SK-N-SH (cell line): ENCODE measurements at regions not wholly inside any gene's neighbourhood (a gene's known extent, or its start where the extent isn't known, plus 50 kb on each side); places are given as distances from the start of the nearest gene placed in this dataset.

ENCODE experiments used
- CTCF ChIA-PET: fragments of 300-600, 350-600 bp; formaldehyde crosslinking; extraction: SDS; loops from one replicate; lab custom pipeline; 2021; lab: Yijun Ruan, JAX
- POLR2A ChIA-PET: fragments of 350-600 bp; sonication (Branson Sonifier 250); formaldehyde crosslinking; extraction: SDS; loops from one replicate; lab custom pipeline; 2020; ENCODE audit warnings: antibody characterized with exemption, inconsistent platforms; lab: Yijun Ruan, JAX
- DNase-seq: peaks from one replicate; pipeline ENCODE4 v3.0.0; 2012
- H2AFZ ChIP-seq: fragments of 200-600 bp; sonication (generic); 2 replicates; pipeline ENCODE4 v1.8.1; 2016; ENCODE audit warnings: antibody characterized with exemption, mild to moderate bottlenecking, low read depth
- H3F3A ChIP-seq: fragments of 200-600 bp; sonication (generic); replicated peaks from 2 replicates; pipeline ENCODE3; 2016; ENCODE audit warnings: antibody characterized with exemption, mild to moderate bottlenecking; ENCODE audit not compliant: insufficient read depth
- H3K27ac ChIP-seq, 2 experiments: fragments of 200-500 bp in 1 of 2; fragments of 200-600 bp in 1 of 2; sonication (Bioruptor generic) in 1 of 2; sonication (generic), shearing (Covaris generic) in 1 of 2; 2 replicates each; pipeline versions ENCODE4 v1.5.1 to v1.6.1; 2014 to 2016; ENCODE audit warnings: low read depth in 2 of 2, inconsistent platforms in 1 of 2, low read length in 1 of 2, mild to moderate bottlenecking in 1 of 2, mixed read lengths in 1 of 2
- H3K27me3 ChIP-seq: fragments of 200-600 bp; sonication (generic), shearing (Covaris generic); 2 replicates; pipeline ENCODE4 v1.6.1; 2016; ENCODE audit warnings: mixed run types; ENCODE audit not compliant: insufficient read depth
- H3K36me3 ChIP-seq, 2 experiments: fragments of 200-500 bp in 1 of 2; fragments of 200-600 bp in 1 of 2; sonication (Bioruptor generic) in 1 of 2; sonication (generic) in 1 of 2; replicated peaks in 1 of 2; 2 replicates each; pipeline versions ENCODE3 to v1.5.1; 2014 to 2016; ENCODE audit warnings: low read length in 1 of 2, mild to moderate bottlenecking in 1 of 2; ENCODE audit not compliant: insufficient read depth in 2 of 2, control insufficient read depth in 1 of 2
- H3K4me1 ChIP-seq, 2 experiments: fragments of 200-500 bp in 1 of 2; fragments of 200-600 bp in 1 of 2; sonication (Bioruptor generic) in 1 of 2; sonication (generic), shearing (Covaris generic) in 1 of 2; 2 replicates each; pipeline versions ENCODE4 v1.5.1 to v1.6.1; 2014 to 2016; ENCODE audit warnings: low read depth in 1 of 2, low read length in 1 of 2, mixed run types in 1 of 2; ENCODE audit not compliant: insufficient read depth in 2 of 2, control insufficient read depth in 1 of 2
- H3K4me2 ChIP-seq: fragments of 200-600 bp; sonication (generic), shearing (Covaris generic); 2 replicates; pipeline ENCODE4 v1.6.1; 2017; ENCODE audit warnings: mixed run types
- H3K4me3 ChIP-seq, 2 experiments: fragments of 200-500 bp in 1 of 2; fragments of 200-600 bp in 1 of 2; sonication (Bioruptor generic) in 1 of 2; sonication (generic), shearing (Covaris generic) in 1 of 2; 2 replicates each; pipeline versions ENCODE4 v1.5.1 to v1.8.1; 2014 to 2016; ENCODE audit warnings: low read depth in 2 of 2, inconsistent platforms in 1 of 2, low read length in 1 of 2, mild to moderate bottlenecking in 1 of 2, mixed read lengths in 1 of 2, moderate library complexity in 1 of 2
- H3K79me2 ChIP-seq: fragments of 200-600 bp; sonication (generic); 2 replicates; pipeline ENCODE4 v1.8.1; 2017; ENCODE audit warnings: mild to moderate bottlenecking; ENCODE audit not compliant: insufficient read depth
- H3K9ac ChIP-seq: fragments of 200-600 bp; sonication (generic); 2 replicates; pipeline ENCODE4 v1.6.1; 2017; ENCODE audit warnings: mixed run types
- H3K9me2 ChIP-seq: fragments of 200-600 bp; sonication (generic); 2 replicates; pipeline ENCODE4 v1.6.1; 2017; ENCODE audit warnings: mixed run types
- H3K9me3 ChIP-seq: fragments of 200-600 bp; sonication (generic); 2 replicates; pipeline ENCODE4 v1.6.1; 2017; ENCODE audit warnings: mixed run types, mild to moderate bottlenecking, moderate library complexity
- H4K20me1 ChIP-seq: fragments of 200-600 bp; sonication (generic); 2 replicates; pipeline ENCODE4 v1.6.1; 2017; ENCODE audit warnings: mild to moderate bottlenecking, mixed run types; ENCODE audit not compliant: insufficient read depth
- CTCF ChIP-seq: fragments of 200-600 bp; sonication (generic); IDR thresholded peaks from 2 replicates; pipeline ENCODE4 v1.6.1; 2017; ENCODE audit warnings: antibody characterized with exemption, mild to moderate bottlenecking, moderate library complexity
- EP300 ChIP-seq, 2 experiments: IDR thresholded peaks; 2 replicates each; pipeline versions ENCODE4 v1.4.0 to v1.6.1; 2012; ENCODE audit warnings: borderline replicate concordance in 1 of 2, low read depth in 1 of 2, low read length in 1 of 2
- IRF3 ChIP-seq: fragments of 150-350 bp; IDR thresholded peaks from 2 replicates; pipeline ENCODE4 v1.6.1; 2016; ENCODE audit warnings: mild to moderate bottlenecking, low read depth, low read length
- NFIC ChIP-seq: IDR thresholded peaks from 2 replicates; pipeline ENCODE4 v1.4.0; 2012; ENCODE audit warnings: borderline replicate concordance
- POLR2AphosphoS5 ChIP-seq: IDR thresholded peaks from 2 replicates; pipeline ENCODE4 v1.6.1; 2012; ENCODE audit warnings: low read depth, low read length
- REST ChIP-seq: IDR thresholded peaks from 2 replicates; pipeline ENCODE4 v1.6.1; 2012; ENCODE audit warnings: mild to moderate bottlenecking, low read depth, low read length, moderate library complexity
- RFX5 ChIP-seq: IDR thresholded peaks from 2 replicates; pipeline ENCODE4 v1.6.1; 2012; ENCODE audit warnings: mild to moderate bottlenecking, improper control_type of control experiment, low read length
- RXRA ChIP-seq: IDR thresholded peaks from 2 replicates; pipeline ENCODE4 v1.4.0; 2012; ENCODE audit warnings: low read depth, mild to moderate bottlenecking, borderline replicate concordance
- TAF1 ChIP-seq: IDR thresholded peaks from 2 replicates; pipeline ENCODE4 v1.6.1; 2012; ENCODE audit warnings: low read depth, mild to moderate bottlenecking, low read length, moderate library complexity, borderline replicate concordance
- TCF12 ChIP-seq: IDR thresholded peaks from 2 replicates; pipeline ENCODE4 v1.4.0; 2012
- TEAD4 ChIP-seq: IDR thresholded peaks from 2 replicates; pipeline ENCODE4 v1.4.0; 2012; ENCODE audit warnings: mild to moderate bottlenecking, borderline replicate concordance; ENCODE audit not compliant: insufficient read depth
- YY1 ChIP-seq: IDR thresholded peaks from 2 replicates; pipeline ENCODE4 v1.4.0; 2012; ENCODE audit warnings: low read depth, mild to moderate bottlenecking
- WGBS: methylation state at CpG from one replicate; pipeline ENCODE4 v1.1.6; 2017; ENCODE audit warnings: low lambda C conversion rate; 5-methylcytosine and 5-hydroxymethylcytosine counted together
- TF ChIP-seq, protein P1 (sequence below): IDR thresholded peaks from 2 replicates; pipeline ENCODE4 v1.4.0; 2012; ENCODE audit warnings: low read depth
- TF ChIP-seq, protein P2 (sequence below): fragments of 150-350 bp; IDR thresholded peaks from 2 replicates; pipeline ENCODE4 v1.6.1; 2017; ENCODE audit warnings: antibody characterized with exemption, low read length, low read depth, borderline replicate concordance
- TF ChIP-seq, protein P3 (sequence below): IDR thresholded peaks from 2 replicates; pipeline ENCODE4 v1.4.0; 2012; ENCODE audit warnings: low read depth, borderline replicate concordance

DNA sequence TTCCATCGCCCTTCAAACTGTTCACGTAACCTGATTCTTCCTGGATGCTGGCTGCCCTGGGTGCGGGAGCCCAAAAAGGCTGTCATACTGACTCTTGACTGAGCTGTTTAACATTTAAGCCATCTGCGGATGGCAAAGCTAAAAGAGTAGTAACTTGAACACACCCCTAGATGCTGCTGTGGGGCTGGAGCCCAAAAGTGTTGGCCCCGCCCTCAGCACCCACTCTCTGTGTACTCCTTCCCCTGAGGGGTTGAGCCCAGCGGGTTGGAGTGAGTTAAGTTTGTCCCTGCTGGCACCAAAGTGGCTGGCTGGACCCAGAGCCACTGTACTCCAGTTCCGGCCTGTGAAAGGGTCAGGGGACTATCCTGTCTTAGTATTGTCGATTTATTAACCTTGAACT lies 640.6 kb downstream of the PTPRU start:
- no peak for DNase-seq
- TF ChIP-seq CTCF (no peak), TCF12 (no peak), NFIC (no peak), EP300 (IDR thresholded peaks at IDR 0.05; ENCODE audit: borderline replicate concordance in 1 of 2, low read depth in 1 of 2, low read length in 1 of 2) (no peak), POLR2AphosphoS5 (no peak), YY1 (no peak), TEAD4 (no peak)
- TF ChIP-seq, protein P1, sequence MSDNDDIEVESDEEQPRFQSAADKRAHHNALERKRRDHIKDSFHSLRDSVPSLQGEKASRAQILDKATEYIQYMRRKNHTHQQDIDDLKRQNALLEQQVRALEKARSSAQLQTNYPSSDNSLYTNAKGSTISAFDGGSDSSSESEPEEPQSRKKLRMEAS = no peak
- TF ChIP-seq, protein P2, sequence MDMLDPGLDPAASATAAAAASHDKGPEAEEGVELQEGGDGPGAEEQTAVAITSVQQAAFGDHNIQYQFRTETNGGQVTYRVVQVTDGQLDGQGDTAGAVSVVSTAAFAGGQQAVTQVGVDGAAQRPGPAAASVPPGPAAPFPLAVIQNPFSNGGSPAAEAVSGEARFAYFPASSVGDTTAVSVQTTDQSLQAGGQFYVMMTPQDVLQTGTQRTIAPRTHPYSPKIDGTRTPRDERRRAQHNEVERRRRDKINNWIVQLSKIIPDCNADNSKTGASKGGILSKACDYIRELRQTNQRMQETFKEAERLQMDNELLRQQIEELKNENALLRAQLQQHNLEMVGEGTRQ = no peak
- TF ChIP-seq, all 33 proteins: peak for 0
- Histone ChIP-seq H3K36me3 (no peaks in the 10 kb centered on the region), H3K4me2 (no peak overlapping the region), H3F3A (no peaks in the 10 kb centered on the region), H3K27me3 (no peaks in the 10 kb centered on the region), H3K9me2 (no peaks in the 10 kb centered on the region), H3K4me3 (no peak overlapping the region), H3K4me1 (peaks cover 0 to 4% of the 10 kb centered on the region in 2 experiments; a peak in 1 of 4 replicates), H2AFZ (no peak overlapping the region), H3K9ac (no peak overlapping the region), H3K27ac (no peak overlapping the region), H3K79me2 (no peaks in the 10 kb centered on the region), H4K20me1 (no peaks in the 10 kb centered on the region), H3K9me3 (no peaks in the 10 kb centered on the region)
- ChIA-PET POLR2A (no interaction called here), CTCF (interaction anchor here (1.0 kb wide), 1 partner anchor 26 kb away, joined by 3 read pairs; no protein-coding TSS in a partner anchor)
- 56% methylated on average over 8 of the region's 8 CpGs for WGBS

DNA sequence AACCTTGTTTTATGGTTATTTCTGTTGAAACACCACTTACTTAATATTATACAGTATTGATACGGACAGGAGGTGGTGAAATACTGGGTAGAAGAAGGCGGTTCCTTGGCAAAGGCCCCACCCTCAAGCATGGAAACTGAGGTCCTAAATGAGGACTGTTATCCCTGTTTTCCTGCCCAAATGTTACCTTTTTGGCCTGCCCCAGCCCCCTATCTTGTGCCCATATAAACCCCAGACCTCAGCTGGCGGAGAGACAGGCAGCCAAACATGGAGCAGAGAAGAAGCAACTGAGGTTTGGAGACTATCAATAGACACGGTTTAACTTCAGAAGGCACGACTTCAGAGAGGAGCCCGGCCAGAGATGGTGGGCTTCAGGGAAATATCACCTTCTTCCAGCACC lies 640.1 kb downstream of the PTPRU start:
- Histone ChIP-seq H3K9me2 (no peaks in the 10 kb centered on the region), H3K4me3 (no peak overlapping the region), H3K27ac (no peak overlapping the region), H3K9me3 (no peaks in the 10 kb centered on the region), H3K36me3 (no peaks in the 10 kb centered on the region), H4K20me1 (no peaks in the 10 kb centered on the region), H3K4me2 (no peak overlapping the region), H3K9ac (no peak overlapping the region), H2AFZ (no peak overlapping the region), H3K27me3 (no peaks in the 10 kb centered on the region), H3K79me2 (no peaks in the 10 kb centered on the region), H3F3A (no peaks in the 10 kb centered on the region), H3K4me1 (peaks cover 0 to under 1% of the 10 kb centered on the region in 2 experiments; a peak in 1 of 4 replicates)
- POLR2A ChIA-PET = no interaction called here
- CTCF ChIA-PET = interaction anchor here (1.0 kb wide), 1 partner anchor 26 kb away, joined by 3 read pairs; no protein-coding TSS in a partner anchor
- no peak for DNase-seq
- WGBS = 27% methylated on average over 6 of the region's 6 CpGs
- TF ChIP-seq RXRA (no peak), TAF1 (no peak), REST (no peak), IRF3 (no peak), YY1 (no peak), RFX5 (no peak)
- TF ChIP-seq, protein P1 = no peak
- TF ChIP-seq, protein P3, sequence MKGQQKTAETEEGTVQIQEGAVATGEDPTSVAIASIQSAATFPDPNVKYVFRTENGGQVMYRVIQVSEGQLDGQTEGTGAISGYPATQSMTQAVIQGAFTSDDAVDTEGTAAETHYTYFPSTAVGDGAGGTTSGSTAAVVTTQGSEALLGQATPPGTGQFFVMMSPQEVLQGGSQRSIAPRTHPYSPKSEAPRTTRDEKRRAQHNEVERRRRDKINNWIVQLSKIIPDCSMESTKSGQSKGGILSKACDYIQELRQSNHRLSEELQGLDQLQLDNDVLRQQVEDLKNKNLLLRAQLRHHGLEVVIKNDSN = no peak
